Psoas muscle (tissue), 7 donors: ENCODE measurements at regions not wholly inside any gene's neighbourhood (a gene's known extent, or its start where the extent isn't known, plus 50 kb on each side); places are given as distances from the start of the nearest gene placed in this dataset.

Experiments used
- ATAC-seq, 4 donors: fragments of 200-7000 bp; cut with Tn5 transposase; one replicate each; pipeline ENCODE4 v1.9.1; 2020; ENCODE audit warnings: moderate library complexity in 3 of 4, mild to moderate bottlenecking in 2 of 4
- DNase-seq, 2 donors: peaks; one replicate each; pipeline ENCODE4 v3.0.0-alpha.2; 2020
- H3K27ac ChIP-seq: fragments of 200-600 bp; one replicate; pipeline ENCODE4 v1.8.0; 2022
- H3K27me3 ChIP-seq, 3 donors: fragments of 200-600 bp in 1 of 3; one replicate each; pipeline versions ENCODE4 v1.6.1 to v1.8.0; 2013 to 2022; ENCODE audit warnings: low read length in 2 of 3, mild to moderate bottlenecking in 2 of 3, moderate library complexity in 1 of 3; ENCODE audit not compliant: insufficient read depth in 3 of 3
- H3K36me3 ChIP-seq, 2 donors: fragments of 200-600 bp in 1 of 2; one replicate each; pipeline versions ENCODE4 v1.6.1 to v1.8.0; 2013 to 2022; ENCODE audit warnings: low read depth in 1 of 2, mild to moderate bottlenecking in 1 of 2, moderate library complexity in 1 of 2; ENCODE audit not compliant: insufficient read depth in 1 of 2
- H3K4me1 ChIP-seq: fragments of 200-600 bp; one replicate; pipeline ENCODE4 v1.8.0; 2022
- H3K4me3 ChIP-seq: fragments of 200-600 bp; one replicate; pipeline ENCODE4 v1.8.0; 2022; ENCODE audit warnings: mild to moderate bottlenecking
- H3K9me3 ChIP-seq: fragments of 200-600 bp; one replicate; pipeline ENCODE4 v1.8.0; 2022
- CTCF ChIP-seq: fragments of 200-600 bp; IDR thresholded peaks from one replicate; pipeline ENCODE4 v1.8.0; 2022; ENCODE audit warnings: antibody characterized with exemption
- WGBS, 3 donors: extraction: QIAGEN DNeasy Blood & Tissue Kit; methylation state at CpG; one replicate each; pipeline versions ENCODE4 v1.1.6 to v1.1.7; 2013; 5-methylcytosine and 5-hydroxymethylcytosine counted together
- intact Hi-C, 2 donors: fragments of 100-400 bp; cut with DNase I; formaldehyde crosslinking; loops; one replicate each; pipeline versions ENCODE4 v1.11.0 to v1.14.2; 2022
- donor health status: healthy with polysubstance abuse.
- donor health status: DM: no; HTN: no; CAD: no; lungs with moderate emphysema.
- donor health status: Bipolar disorder and iron deficiency.
- donor health status: healthy.
- donor health status: DM: yes; HTN: yes; CAD: no.
- donor health status: DM: no; HTN: no; CAD: no.
- donor health status: DM: yes; HTN: yes; CAD: no.

GRCh38 chr5:158485047-158485446 is 614.7 kb downstream of the EBF1 start:
- Histone ChIP-seq H3K4me3 (no peak overlapping the region), H3K36me3 (no peaks in the 10 kb centered on the region), H3K27me3 (peaks cover 0 to 2% (median 0%) of the 10 kb centered on the region in 3 donors), H3K9me3 (no peaks in the 10 kb centered on the region), H3K4me1 (peaks cover 4% of the 10 kb centered on the region), H3K27ac (no peak overlapping the region)
- ATAC-seq (peak in 1 of 4 donors; percentile 52), DNase-seq (no peak)
- WGBS, 3 donors, result 59 to 72% (median 59%) methylated on average over 10 of the region's 10 CpGs
- TF ChIP-seq CTCF, result no peak
- intact Hi-C loops, result no loop called here

GRCh38 chr5:158484150-158484549 is 615.6 kb downstream of the EBF1 start:
- no peak overlapping the region for H3K4me3 ChIP-seq
- intact Hi-C loops, result no loop called here
- DNase-seq (no peak), ATAC-seq (no peak)
- peaks cover 4% of the 10 kb centered on the region for H3K4me1 ChIP-seq
- no peaks in the 10 kb centered on the region for H3K36me3 ChIP-seq
- no peak overlapping the region for H3K27ac ChIP-seq
- no peak for TF ChIP-seq CTCF
- peaks cover 0 to 2% (median 0%) of the 10 kb centered on the region in 3 donors for H3K27me3 ChIP-seq
- 48 to 57% (median 54%) methylated on average over 1 of the region's 1 CpG for WGBS, 3 donors
- no peaks in the 10 kb centered on the region for H3K9me3 ChIP-seq

GRCh38 chr5:158483281-158483860 is 616.3 kb downstream of the EBF1 start:
- WGBS, 3 donors, result 34 to 44% (median 39%) methylated on average over 6 of the region's 6 CpGs
- H3K27me3 ChIP-seq, result peaks cover 0 to 2% (median 0%) of the 10 kb centered on the region in 3 donors
- DNase-seq (no peak), ATAC-seq (no peak)
- intact Hi-C loops, result no loop called here
- H3K36me3 ChIP-seq, result no peaks in the 10 kb centered on the region
- peaks cover 4% of the 10 kb centered on the region for H3K4me1 ChIP-seq
- no peak overlapping the region for H3K27ac ChIP-seq
- no peaks in the 10 kb centered on the region for H3K9me3 ChIP-seq
- H3K4me3 ChIP-seq, result no peak overlapping the region
- no peak for TF ChIP-seq CTCF

GRCh38 chr5:158482125-158482524 is 617.6 kb downstream of the EBF1 start:
- peaks cover 0 to 2% (median 0%) of the 10 kb centered on the region in 3 donors for H3K27me3 ChIP-seq
- H3K4me3 ChIP-seq, result no peak overlapping the region
- DNase-seq (no peak), ATAC-seq (no peak)
- peaks cover 4% of the 10 kb centered on the region for H3K4me1 ChIP-seq
- H3K9me3 ChIP-seq, result no peaks in the 10 kb centered on the region
- TF ChIP-seq CTCF, result no peak
- WGBS, 3 donors, result 77 to 86% (median 78%) methylated on average over 2 of the region's 2 CpGs
- no peaks in the 10 kb centered on the region for H3K36me3 ChIP-seq
- intact Hi-C loops, result no loop called here
- H3K27ac ChIP-seq, result no peak overlapping the region

- ATAC-seq (no peak), DNase-seq (no peak)
- Histone ChIP-seq H3K9me3 (no peaks in the 10 kb centered on the region), H3K27ac (no peak overlapping the region), H3K4me1 (no peaks in the 10 kb centered on the region), H3K36me3 (no peaks in the 10 kb centered on the region), H3K27me3 (peaks cover 0 to 2% (median 0%) of the 10 kb centered on the region in 3 donors), H3K4me3 (no peak overlapping the region)
- WGBS, 3 donors, result 61 to 72% (median 66%) methylated on average over 6 of the region's 6 CpGs
- intact Hi-C loops, result no loop called here
- no peak for TF ChIP-seq CTCF
These were observed 619.2 kb upstream of the CLINT1 start for GRCh38 chr5:158478139-158478538.
